GM10266 (cell line): ENCODE measurements at regions not wholly inside any gene's neighbourhood (a gene's known extent, or its start where the extent isn't known, plus 50 kb on each side); places are given as distances from the start of the nearest gene placed in this dataset.

ENCODE experiments used
- DNase-seq: peaks from one replicate; pipeline ENCODE4 v3.0.0; 2012; ENCODE audit errors: extremely low spot score
- TF ChIP-seq, protein P1 (sequence below): IDR thresholded peaks from 2 replicates; pipeline ENCODE4 v1.5.1; 2012; ENCODE audit warnings: mild to moderate bottlenecking, low read depth; ENCODE audit not compliant: control insufficient read depth, insufficient read depth; ENCODE audit errors: missing control alignments

DNA sequence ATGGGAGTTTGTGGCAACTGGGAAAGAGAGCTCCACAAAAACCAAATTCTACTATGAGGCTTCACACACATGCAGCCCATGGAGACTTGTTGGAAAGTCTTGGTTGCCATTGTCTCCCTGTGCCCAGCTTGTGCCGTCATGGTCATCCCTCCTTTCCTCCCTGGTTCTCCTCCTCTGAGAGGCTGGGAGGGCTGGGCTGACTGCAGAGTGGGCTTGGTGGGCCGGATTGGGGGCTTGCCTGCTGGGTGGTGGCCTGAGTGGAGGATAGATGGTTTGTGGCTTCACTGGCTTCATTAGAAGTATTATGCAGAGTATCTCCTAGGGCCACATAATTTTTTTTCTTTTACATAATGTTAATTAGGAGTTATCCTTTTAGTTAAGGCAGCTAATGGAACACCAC is 52.3 kb upstream of the IRX2 start:
- TF ChIP-seq, protein P1, sequence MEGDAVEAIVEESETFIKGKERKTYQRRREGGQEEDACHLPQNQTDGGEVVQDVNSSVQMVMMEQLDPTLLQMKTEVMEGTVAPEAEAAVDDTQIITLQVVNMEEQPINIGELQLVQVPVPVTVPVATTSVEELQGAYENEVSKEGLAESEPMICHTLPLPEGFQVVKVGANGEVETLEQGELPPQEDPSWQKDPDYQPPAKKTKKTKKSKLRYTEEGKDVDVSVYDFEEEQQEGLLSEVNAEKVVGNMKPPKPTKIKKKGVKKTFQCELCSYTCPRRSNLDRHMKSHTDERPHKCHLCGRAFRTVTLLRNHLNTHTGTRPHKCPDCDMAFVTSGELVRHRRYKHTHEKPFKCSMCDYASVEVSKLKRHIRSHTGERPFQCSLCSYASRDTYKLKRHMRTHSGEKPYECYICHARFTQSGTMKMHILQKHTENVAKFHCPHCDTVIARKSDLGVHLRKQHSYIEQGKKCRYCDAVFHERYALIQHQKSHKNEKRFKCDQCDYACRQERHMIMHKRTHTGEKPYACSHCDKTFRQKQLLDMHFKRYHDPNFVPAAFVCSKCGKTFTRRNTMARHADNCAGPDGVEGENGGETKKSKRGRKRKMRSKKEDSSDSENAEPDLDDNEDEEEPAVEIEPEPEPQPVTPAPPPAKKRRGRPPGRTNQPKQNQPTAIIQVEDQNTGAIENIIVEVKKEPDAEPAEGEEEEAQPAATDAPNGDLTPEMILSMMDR, result no peak
- no peak for DNase-seq

DNA sequence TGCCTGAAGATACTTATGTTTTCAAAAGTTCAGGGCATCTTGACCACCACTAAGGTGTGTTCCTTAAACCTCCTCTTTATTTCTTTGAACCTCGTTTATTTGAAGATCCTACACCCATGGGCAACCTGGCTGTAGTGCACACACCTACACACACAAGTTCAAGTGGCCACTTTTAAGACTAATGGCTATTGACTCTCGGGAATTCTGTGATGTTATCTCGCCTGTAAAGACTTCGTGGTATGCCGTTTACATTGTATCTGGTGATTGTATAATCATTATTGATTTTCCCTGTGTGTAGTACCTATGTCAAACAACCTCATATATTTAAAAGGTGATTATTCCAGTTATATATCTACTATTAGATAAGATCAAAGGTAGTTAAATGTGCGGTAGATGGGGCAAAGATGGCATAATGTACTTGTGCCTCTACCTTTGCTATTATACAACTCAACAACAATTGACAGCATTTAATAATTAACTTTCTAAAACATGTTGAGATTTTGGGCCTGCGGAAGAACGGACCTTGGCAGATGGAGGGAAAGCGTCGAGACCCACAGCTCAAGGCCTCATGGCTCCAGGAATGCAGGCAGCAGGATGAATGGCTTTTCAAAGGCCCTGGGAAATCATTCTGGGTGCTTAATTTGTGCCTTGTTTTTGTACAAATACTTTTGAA is 51.4 kb upstream of the IRX2 start:
- TF ChIP-seq, protein P1, result no peak
- DNase-seq, result no peak

DNA sequence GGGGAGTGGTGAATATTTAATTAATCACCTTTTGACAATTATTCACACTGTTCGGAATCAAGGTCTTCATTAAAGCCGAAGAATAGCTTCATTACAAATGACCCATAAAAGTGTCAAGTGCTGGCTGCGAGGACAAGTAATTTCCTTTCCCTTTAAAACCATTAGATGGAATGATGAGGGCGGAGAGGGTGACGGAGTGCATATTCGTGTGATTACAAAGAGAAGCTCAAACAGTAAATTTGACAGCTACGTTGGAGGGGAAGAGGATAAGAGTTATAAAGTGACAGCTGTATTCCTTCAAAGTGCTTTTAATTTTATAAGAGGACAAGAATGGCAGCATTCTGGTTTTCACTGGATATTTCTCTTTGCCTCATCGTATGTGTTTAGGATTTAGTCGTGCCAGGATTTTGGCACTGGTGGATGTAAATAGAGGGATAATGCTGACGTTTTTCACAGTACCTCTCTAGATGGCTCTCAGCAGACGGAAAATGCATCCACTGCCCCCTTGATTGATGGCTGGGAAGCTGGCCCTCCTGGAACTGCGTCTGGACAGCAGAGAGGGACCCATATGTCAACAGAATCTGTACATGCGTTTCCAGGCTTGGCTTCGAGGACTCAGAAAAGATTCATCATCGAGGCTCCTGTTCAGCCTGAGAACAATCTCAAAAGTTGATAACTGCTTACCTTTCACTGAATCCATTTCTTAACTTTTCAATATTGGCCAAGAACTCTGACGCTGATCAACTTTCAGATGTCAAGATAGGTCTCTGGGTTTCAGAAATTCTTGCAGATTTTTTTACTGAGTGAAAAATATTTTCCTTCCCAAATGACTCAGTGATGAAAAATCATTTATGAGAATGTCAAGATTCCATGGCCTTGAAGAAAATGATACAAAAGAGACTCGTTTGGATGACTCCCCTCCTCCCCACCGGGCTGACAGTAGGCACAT is 50.4 kb upstream of the IRX2 start:
- DNase-seq, result no peak
- TF ChIP-seq, protein P1, result no peak
